Esophagus squamous epithelium (tissue), 4 donors: ENCODE measurements at regions not wholly inside any gene's neighbourhood (a gene's known extent, or its start where the extent isn't known, plus 50 kb on each side); places are given as distances from the start of the nearest gene placed in this dataset.
"Not testable (repeated sequence)": the region's sequence is repeated elsewhere in the genome, so short reads cannot be mapped to it uniquely, and the experiment has no call there.

Experiments
- POLR2A ChIP-seq, 4 donors: fragments of 450-650 bp; IDR thresholded peaks; one replicate each; pipeline ENCODE4 v1.6.1; 2017; ENCODE audit warnings: antibody characterized with exemption in 4 of 4, mild to moderate bottlenecking in 4 of 4, moderate library complexity in 3 of 4
- TF ChIP-seq, protein P1 (sequence below), 6 experiments: fragments of 450-650 bp in 4 of 6; fragments of 200-600 bp in 2 of 6; sonication (generic) in 2 of 6; IDR thresholded peaks; one replicate each; pipeline ENCODE4 v1.5.1; 2016 to 2019; ENCODE audit warnings: antibody characterized with exemption in 6 of 6, mild to moderate bottlenecking in 4 of 6, moderate library complexity in 4 of 6

DNA sequence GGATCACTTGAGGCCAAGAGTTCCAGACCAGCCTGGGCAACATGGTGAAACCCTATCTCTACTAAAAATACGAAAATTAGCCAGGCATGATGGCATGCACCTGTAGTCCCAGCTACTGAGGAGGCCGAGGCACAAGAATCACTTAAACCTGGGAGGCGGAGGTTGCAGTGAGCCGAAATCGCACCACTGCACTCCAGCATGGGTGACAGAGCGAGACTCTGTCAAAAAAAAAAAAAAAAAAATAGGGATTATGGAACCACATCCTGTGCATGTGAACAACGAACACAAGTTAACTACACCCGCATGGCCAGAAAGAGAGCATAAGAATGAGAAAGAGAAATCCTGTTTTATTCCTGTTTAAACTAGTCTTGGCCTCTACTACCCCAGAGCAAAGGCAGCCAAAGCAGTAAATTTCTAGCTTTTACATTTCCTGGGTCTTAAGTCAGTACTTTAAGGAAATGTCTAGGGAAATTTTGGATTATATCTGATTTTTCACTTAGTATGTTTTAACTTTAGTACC, 79.1 kb downstream of the KATNIP start:
- TF ChIP-seq, protein P1, sequence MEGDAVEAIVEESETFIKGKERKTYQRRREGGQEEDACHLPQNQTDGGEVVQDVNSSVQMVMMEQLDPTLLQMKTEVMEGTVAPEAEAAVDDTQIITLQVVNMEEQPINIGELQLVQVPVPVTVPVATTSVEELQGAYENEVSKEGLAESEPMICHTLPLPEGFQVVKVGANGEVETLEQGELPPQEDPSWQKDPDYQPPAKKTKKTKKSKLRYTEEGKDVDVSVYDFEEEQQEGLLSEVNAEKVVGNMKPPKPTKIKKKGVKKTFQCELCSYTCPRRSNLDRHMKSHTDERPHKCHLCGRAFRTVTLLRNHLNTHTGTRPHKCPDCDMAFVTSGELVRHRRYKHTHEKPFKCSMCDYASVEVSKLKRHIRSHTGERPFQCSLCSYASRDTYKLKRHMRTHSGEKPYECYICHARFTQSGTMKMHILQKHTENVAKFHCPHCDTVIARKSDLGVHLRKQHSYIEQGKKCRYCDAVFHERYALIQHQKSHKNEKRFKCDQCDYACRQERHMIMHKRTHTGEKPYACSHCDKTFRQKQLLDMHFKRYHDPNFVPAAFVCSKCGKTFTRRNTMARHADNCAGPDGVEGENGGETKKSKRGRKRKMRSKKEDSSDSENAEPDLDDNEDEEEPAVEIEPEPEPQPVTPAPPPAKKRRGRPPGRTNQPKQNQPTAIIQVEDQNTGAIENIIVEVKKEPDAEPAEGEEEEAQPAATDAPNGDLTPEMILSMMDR (IDR thresholded peaks at IDR 0.05), result not testable (repeated sequence)
- not testable (repeated sequence) for TF ChIP-seq POLR2A (IDR thresholded peaks at IDR 0.05)
